Loucy (cell line): ENCODE measurements at regions not wholly inside any gene's neighbourhood (a gene's known extent, or its start where the extent isn't known, plus 50 kb on each side); places are given as distances from the start of the nearest gene placed in this dataset.

Experiments used
- EZH2phosphoT487 ChIP-seq: fragments of 200-600 bp; IDR thresholded peaks from 2 replicates; pipeline ENCODE4 v1.6.1; 2018; ENCODE audit warnings: antibody characterized with exemption, mild to moderate bottlenecking, moderate library complexity, borderline replicate concordance
- TF ChIP-seq, protein P1 (sequence below): fragments of 200-600 bp; sonication (generic); conservative IDR thresholded peaks from 2 replicates; pipeline ENCODE4 v1.5.1; 2014; ENCODE audit warnings: mild to moderate bottlenecking, antibody characterized with exemption, low read length

DNA sequence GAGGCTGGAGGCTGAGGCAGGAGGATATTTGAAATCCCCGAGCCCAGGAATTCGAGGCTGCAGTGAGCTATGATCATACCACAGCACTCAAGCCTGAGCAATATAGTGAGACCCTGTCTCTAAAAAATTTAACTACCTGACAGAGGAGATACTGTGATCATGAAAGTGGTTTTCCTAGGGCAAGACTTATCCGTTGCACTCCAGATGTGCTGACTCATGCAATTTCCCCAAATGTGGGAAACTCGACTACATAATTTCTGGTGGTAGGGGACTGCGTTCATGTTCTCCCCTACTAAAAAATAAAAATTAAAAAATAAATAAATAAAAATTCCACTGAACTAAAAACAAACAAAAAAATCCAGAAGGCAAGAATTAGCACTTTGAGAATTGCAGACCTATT is 271.7 kb downstream of the SHQ1 start:
- TF ChIP-seq, protein P1, sequence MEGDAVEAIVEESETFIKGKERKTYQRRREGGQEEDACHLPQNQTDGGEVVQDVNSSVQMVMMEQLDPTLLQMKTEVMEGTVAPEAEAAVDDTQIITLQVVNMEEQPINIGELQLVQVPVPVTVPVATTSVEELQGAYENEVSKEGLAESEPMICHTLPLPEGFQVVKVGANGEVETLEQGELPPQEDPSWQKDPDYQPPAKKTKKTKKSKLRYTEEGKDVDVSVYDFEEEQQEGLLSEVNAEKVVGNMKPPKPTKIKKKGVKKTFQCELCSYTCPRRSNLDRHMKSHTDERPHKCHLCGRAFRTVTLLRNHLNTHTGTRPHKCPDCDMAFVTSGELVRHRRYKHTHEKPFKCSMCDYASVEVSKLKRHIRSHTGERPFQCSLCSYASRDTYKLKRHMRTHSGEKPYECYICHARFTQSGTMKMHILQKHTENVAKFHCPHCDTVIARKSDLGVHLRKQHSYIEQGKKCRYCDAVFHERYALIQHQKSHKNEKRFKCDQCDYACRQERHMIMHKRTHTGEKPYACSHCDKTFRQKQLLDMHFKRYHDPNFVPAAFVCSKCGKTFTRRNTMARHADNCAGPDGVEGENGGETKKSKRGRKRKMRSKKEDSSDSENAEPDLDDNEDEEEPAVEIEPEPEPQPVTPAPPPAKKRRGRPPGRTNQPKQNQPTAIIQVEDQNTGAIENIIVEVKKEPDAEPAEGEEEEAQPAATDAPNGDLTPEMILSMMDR: no peak
- TF ChIP-seq EZH2phosphoT487: no peak
